OCI-LY3 (cell line): ENCODE measurements at regions not wholly inside any gene's neighbourhood (a gene's known extent, or its start where the extent isn't known, plus 50 kb on each side); places are given as distances from the start of the nearest gene placed in this dataset.

ENCODE experiments used
- EZH2phosphoT487 ChIP-seq: fragments of 200-600 bp; shearing (Covaris generic); IDR thresholded peaks from 2 replicates; pipeline ENCODE4 v1.6.1; 2018; ENCODE audit warnings: antibody characterized with exemption, mixed run types, low read depth
- TF ChIP-seq, protein P1 (sequence below): fragments of 200-600, 300-600 bp; sonication (generic); IDR thresholded peaks from 2 replicates; pipeline ENCODE4 v1.5.1; 2014; ENCODE audit warnings: antibody characterized with exemption, low read length, low read depth

DNA sequence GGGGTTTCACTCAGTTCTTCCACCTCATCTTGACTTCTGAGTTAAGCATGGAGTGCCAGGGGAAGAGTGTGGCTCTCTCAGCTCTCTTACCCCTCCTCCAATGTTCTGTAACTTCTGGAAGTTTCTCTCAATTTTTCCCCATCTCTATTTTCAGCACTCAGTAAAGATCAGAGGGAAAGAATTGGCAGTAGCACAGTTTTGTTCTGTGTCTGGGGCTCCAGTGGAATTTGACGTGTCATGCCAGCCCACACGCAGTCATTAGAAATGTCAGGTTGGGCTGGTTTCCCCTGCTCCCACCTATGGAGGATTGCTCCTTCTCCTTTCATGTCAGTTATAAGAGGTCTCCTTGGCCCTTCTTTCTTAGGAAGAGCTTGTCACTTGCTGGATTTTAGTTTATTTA lies 104.6 kb upstream of the COL3A1 start:
- TF ChIP-seq, protein P1, sequence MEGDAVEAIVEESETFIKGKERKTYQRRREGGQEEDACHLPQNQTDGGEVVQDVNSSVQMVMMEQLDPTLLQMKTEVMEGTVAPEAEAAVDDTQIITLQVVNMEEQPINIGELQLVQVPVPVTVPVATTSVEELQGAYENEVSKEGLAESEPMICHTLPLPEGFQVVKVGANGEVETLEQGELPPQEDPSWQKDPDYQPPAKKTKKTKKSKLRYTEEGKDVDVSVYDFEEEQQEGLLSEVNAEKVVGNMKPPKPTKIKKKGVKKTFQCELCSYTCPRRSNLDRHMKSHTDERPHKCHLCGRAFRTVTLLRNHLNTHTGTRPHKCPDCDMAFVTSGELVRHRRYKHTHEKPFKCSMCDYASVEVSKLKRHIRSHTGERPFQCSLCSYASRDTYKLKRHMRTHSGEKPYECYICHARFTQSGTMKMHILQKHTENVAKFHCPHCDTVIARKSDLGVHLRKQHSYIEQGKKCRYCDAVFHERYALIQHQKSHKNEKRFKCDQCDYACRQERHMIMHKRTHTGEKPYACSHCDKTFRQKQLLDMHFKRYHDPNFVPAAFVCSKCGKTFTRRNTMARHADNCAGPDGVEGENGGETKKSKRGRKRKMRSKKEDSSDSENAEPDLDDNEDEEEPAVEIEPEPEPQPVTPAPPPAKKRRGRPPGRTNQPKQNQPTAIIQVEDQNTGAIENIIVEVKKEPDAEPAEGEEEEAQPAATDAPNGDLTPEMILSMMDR: no peak
- no peak for TF ChIP-seq EZH2phosphoT487
